T-cell (primary cell): ENCODE measurements at regions not wholly inside any gene's neighbourhood (a gene's known extent, or its start where the extent isn't known, plus 50 kb on each side); places are given as distances from the start of the nearest gene placed in this dataset.
"Not testable (repeated sequence)": the region's sequence is repeated elsewhere in the genome, so short reads cannot be mapped to it uniquely, and the experiment has no call there.

Experiments
- ATAC-seq, 4 experiments: fragments of 200-7000 bp in 3 of 4; fragments of 150-1000 bp in 1 of 4; cut with Tn5 transposase; replicated peaks in 1 of 4; 1 replicate in 3 of 4; 2 replicates in 1 of 4; pipeline ENCODE4 v1.10.0; 2021; ENCODE audit warnings: moderate library complexity in 3 of 4, mild to moderate bottlenecking in 2 of 4, moderate number of reproducible peaks in 1 of 4
- CTCF ChIA-PET, 2 donors: fragments of 300-600 bp; sonication (Branson Sonifier 250); formaldehyde crosslinking; loops; one replicate each; lab custom pipeline; 2022; ENCODE audit warnings: antibody characterized with exemption in 2 of 2; lab: Charles Lee
- POLR2A ChIA-PET, 2 donors: fragments of 300-600 bp; sonication (Branson Sonifier 250); formaldehyde crosslinking; loops; one replicate each; lab custom pipeline; 2022; ENCODE audit warnings: antibody characterized with exemption in 2 of 2; lab: Charles Lee
- DNase-seq, 35 experiments: peaks; one replicate each; pipeline versions ENCODE4 v3.0.0 to v3.0.0-alpha.2; 2013 to 2023
- H3K27ac ChIP-seq: one replicate; pipeline ENCODE4 v1.5.1; 2013; ENCODE audit warnings: low read length
- H3K27me3 ChIP-seq, 2 experiments: replicated peaks in 1 of 2; 1 replicate in 1 of 2; 2 replicates in 1 of 2; pipeline versions ENCODE4 v1.6.1 to v1.7.0; 2013; ENCODE audit warnings: low read length in 1 of 2, mixed read lengths in 1 of 2; ENCODE audit not compliant: control insufficient read depth in 2 of 2, insufficient read depth in 2 of 2; ENCODE audit errors: extremely low read depth in 1 of 2
- H3K36me3 ChIP-seq, 2 donors: 1 replicate in 1 of 2; 2 replicates in 1 of 2; pipeline versions ENCODE4 v1.6.1 to v1.7.0; 2013; ENCODE audit warnings: low read length in 1 of 2; ENCODE audit not compliant: control insufficient read depth in 2 of 2, insufficient read depth in 1 of 2; ENCODE audit errors: extremely low read depth in 1 of 2
- H3K4me1 ChIP-seq, 2 experiments: 1 replicate in 1 of 2; 2 replicates in 1 of 2; pipeline versions ENCODE4 v1.6.1 to v1.7.0; 2013; ENCODE audit warnings: low read length in 2 of 2, mixed read lengths in 1 of 2; ENCODE audit not compliant: insufficient read depth in 2 of 2, control insufficient read depth in 1 of 2; ENCODE audit errors: extremely low read depth in 1 of 2
- H3K4me3 ChIP-seq, 2 donors: 1 replicate in 1 of 2; 2 replicates in 1 of 2; pipeline versions ENCODE4 v1.5.1 to v1.7.0; 2013; ENCODE audit warnings: mild to moderate bottlenecking in 2 of 2, low read length in 1 of 2, moderate library complexity in 1 of 2; ENCODE audit not compliant: control insufficient read depth in 1 of 2; ENCODE audit errors: extremely low read depth in 1 of 2
- H3K9me3 ChIP-seq: 2 replicates; pipeline ENCODE4 v1.7.0; 2013
- H3K27ac Mint-ChIP-seq, 2 donors: one replicate each; pipeline ENCODE4 v1.8.0; 2020 to 2021; ENCODE audit warnings: mild to moderate bottlenecking in 2 of 2, mixed read lengths in 2 of 2
- H3K27me3 Mint-ChIP-seq, 2 donors: one replicate each; pipeline ENCODE4 v1.8.0; 2021 to 2022; ENCODE audit warnings: mixed read lengths in 2 of 2
- H3K36me3 Mint-ChIP-seq: one replicate; pipeline ENCODE4 v1.8.0; 2021; ENCODE audit warnings: mixed read lengths
- H3K4me1 Mint-ChIP-seq, 3 donors: one replicate each; pipeline ENCODE4 v1.8.0; 2020 to 2022; ENCODE audit warnings: mixed read lengths in 3 of 3, mild to moderate bottlenecking in 1 of 3
- H3K4me3 Mint-ChIP-seq, 3 donors: one replicate each; pipeline ENCODE4 v1.8.0; 2020 to 2022; ENCODE audit warnings: mild to moderate bottlenecking in 3 of 3, mixed read lengths in 3 of 3, moderate library complexity in 3 of 3
- H3K9me3 Mint-ChIP-seq, 3 donors: one replicate each; pipeline ENCODE4 v1.8.0; 2020 to 2022; ENCODE audit warnings: mixed read lengths in 3 of 3
- WGBS: methylation state at CpG from one replicate; pipeline ENCODE4 v1.1.5; 2013; ENCODE audit warnings: missing lambda C conversion rate; ENCODE audit not compliant: insufficient coverage; 5-methylcytosine and 5-hydroxymethylcytosine counted together

DNA sequence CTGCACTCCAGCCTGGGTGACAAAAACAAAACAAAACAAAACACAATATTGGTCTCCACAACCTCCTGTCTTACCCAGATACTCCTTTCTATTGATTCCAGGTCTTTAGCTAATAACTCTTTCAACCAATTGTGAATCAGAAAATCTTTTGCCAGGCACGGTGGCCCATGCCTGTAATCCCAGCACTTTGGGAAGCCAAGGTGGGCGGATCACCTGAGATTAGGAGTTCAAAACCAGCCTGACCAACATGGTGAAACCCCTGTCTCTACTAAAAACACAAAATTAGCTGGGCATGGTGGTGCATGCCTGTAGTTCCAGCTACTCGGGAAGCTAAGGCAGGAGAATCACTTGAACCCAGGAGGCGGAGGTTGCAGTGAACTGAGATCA, 88.5 kb upstream of the METTL9 start:
- H3K9me3 Mint-ChIP-seq, H3K27me3 Mint-ChIP-seq, H3K27ac ChIP-seq, H3K27me3 ChIP-seq, H3K9me3 ChIP-seq, POLR2A ChIA-PET, CTCF ChIA-PET, H3K4me3 Mint-ChIP-seq, ATAC-seq, H3K36me3 ChIP-seq, H3K4me3 ChIP-seq: not testable (repeated sequence)
- H3K36me3 Mint-ChIP-seq = peaks cover 12% of the 10 kb centered on the region
- peaks cover 82 to 87% (median 82%) of the 10 kb centered on the region in 3 donors for H3K4me1 Mint-ChIP-seq
- WGBS = 92% methylated on average over 2 of the region's 4 CpGs
- peak overlapping the region in 1 of 2 donors; percentile 83 for H3K27ac Mint-ChIP-seq
- DNase-seq = peak in 1 of 35 experiments; percentile 1
- peaks cover 6 to 72% of the 10 kb centered on the region in 2 experiments for H3K4me1 ChIP-seq

DNA sequence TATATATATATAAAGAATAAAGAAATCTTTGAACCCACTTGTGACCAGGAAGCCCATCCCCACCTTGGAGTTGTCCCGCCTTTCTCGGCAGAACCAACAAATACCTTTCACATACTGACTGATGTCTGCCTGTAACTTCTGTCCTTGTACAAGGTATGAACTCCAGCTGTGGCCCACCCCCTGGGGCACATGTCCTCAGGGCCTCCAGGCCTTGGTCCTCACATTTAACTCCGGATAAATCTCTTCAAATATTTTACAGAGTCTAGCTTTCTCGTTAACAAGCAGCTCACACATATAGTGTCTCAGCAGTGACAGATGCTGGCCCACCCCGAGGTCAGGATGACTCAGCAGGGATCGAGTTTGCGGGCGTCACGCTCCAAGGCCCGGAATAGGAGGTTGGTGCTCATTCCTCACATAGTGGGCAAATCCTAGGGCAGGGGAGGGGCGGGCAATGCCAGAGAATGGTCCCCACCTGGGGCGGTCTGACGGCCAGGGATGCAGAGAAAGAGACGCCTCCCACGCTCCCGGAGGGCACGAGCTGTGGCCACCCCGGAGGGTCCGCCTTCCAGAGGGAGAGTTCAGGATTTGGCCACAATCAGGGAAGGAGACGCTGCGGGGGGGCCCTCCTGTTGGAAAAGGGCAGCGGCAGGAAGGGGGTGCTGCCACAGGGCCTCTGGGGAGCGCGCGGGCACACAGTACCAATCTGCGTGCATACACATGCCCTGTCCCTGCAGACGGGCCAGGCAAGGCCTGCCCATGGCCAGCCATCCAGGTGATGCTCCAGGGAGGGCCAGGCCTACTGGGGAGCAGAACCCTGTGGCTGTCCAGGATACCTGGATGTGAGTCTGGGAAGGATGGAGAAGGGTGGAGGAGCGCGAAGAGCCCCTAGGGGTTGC, 87.8 kb upstream of the METTL9 start:
- peaks cover 3 to 70% of the 10 kb centered on the region in 2 experiments for H3K4me1 ChIP-seq
- CTCF ChIA-PET = not testable (repeated sequence)

GRCh38 chr16:21512280-21513192, 86.8 kb upstream of the METTL9 start:
- H3K27me3 Mint-ChIP-seq, H3K9me3 ChIP-seq, ATAC-seq, H3K9me3 Mint-ChIP-seq, H3K36me3 ChIP-seq, CTCF ChIA-PET, H3K4me3 ChIP-seq, H3K4me3 Mint-ChIP-seq, H3K27me3 ChIP-seq, H3K27ac ChIP-seq: not testable (repeated sequence)
- peak overlapping the region in 1 of 2 donors; percentile 79 for H3K27ac Mint-ChIP-seq
- peaks cover 14% of the 10 kb centered on the region for H3K36me3 Mint-ChIP-seq
- peaks cover 74 to 85% (median 76%) of the 10 kb centered on the region in 3 donors for H3K4me1 Mint-ChIP-seq
- POLR2A ChIA-PET = interaction anchor here in 1 of 2 donors (0.6 kb wide), 1 partner anchor 145 kb away, joined by 4 read pairs; no protein-coding TSS in a partner anchor
- H3K4me1 ChIP-seq = peaks cover 2 to 67% of the 10 kb centered on the region in 2 experiments
- WGBS = 93% methylated on average over 13 of the region's 20 CpGs
- peak in 2 of 35 experiments; percentile 2 for DNase-seq

More for the DNA sequence above, 87.8 kb upstream of the METTL9 start:
- H3K36me3 ChIP-seq, H3K27me3 ChIP-seq, H3K27me3 Mint-ChIP-seq, H3K27ac ChIP-seq, H3K9me3 ChIP-seq, H3K9me3 Mint-ChIP-seq, POLR2A ChIA-PET, H3K4me3 ChIP-seq, ATAC-seq: not testable (repeated sequence)
- Mint-ChIP-seq H3K27ac (peak overlapping the region; percentile 59 to 79), H3K4me1 (peaks cover 79 to 88% (median 81%) of the 10 kb centered on the region in 3 donors), H3K4me3 (peak overlapping the region in 1 of 3 donors; percentile 20), H3K36me3 (peaks cover 14% of the 10 kb centered on the region)
- WGBS = 87% methylated on average over 26 of the region's 29 CpGs
- DNase-seq = peak in 3 of 35 experiments; percentile 1 to 16 (median 2)

- DNase-seq = peak in 2 of 35 experiments; percentile 0 to 1
- CTCF ChIA-PET, H3K27ac ChIP-seq, H3K36me3 ChIP-seq, H3K9me3 ChIP-seq, H3K27me3 ChIP-seq, POLR2A ChIA-PET, H3K4me3 ChIP-seq, ATAC-seq, H3K27me3 Mint-ChIP-seq, H3K4me3 Mint-ChIP-seq, H3K9me3 Mint-ChIP-seq: not testable (repeated sequence)
- H3K36me3 Mint-ChIP-seq = peaks cover 14% of the 10 kb centered on the region
- peaks cover 73 to 83% (median 74%) of the 10 kb centered on the region in 3 donors for H3K4me1 Mint-ChIP-seq
- peak overlapping the region in 1 of 2 donors; percentile 48 for H3K27ac Mint-ChIP-seq
- peaks cover 6 to 65% of the 10 kb centered on the region in 2 experiments for H3K4me1 ChIP-seq
- WGBS = 81% methylated on average over 8 of the region's 9 CpGs
These were observed 86.0 kb upstream of the METTL9 start for GRCh38 chr16:21513337-21513741.

DNA sequence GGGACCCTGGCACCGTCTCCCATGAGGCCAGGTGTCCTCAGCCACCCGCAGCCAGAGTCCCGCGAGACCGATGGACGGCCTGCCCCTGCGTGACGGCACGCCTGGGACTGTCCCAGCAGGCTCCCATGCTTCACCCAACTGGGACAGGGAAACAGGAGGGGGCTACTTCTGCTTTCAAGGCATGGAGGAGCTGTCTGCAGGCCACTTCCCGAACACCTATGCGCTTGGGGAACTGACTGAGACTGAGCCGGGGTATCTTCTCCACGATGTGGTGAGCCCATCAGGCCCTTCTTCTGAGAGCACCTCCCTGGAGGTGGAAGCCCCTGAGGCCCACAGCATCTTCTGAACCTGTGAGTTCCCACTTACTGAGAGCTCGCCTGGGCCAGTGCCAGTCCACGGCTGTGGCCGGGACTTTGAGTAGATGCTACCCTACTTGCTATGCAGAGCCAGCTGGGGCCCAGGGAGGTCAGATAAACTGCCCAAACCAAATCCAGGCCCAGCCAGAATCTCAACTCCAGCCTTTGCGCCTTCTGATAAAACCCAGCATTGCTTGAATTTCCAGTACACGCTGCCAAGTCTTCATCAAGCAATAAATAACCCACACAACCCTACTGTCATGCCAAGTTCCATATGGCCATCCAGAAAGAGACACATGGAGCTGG, 85.4 kb upstream of the METTL9 start:
- not testable (repeated sequence) for H3K27me3 ChIP-seq
- WGBS = 89% methylated on average over 17 of the region's 18 CpGs
- H3K4me1 ChIP-seq = peaks cover 6 to 61% of the 10 kb centered on the region in 2 experiments

GRCh38 chr16:21514474-21514840, 84.9 kb upstream of the METTL9 start:
- Mint-ChIP-seq H3K36me3 (peaks cover 10% of the 10 kb centered on the region), H3K27ac (peak overlapping the region; percentile 56 to 78), H3K4me1 (peaks cover 67 to 77% (median 74%) of the 10 kb centered on the region in 3 donors)
- POLR2A ChIA-PET, H3K36me3 ChIP-seq, H3K27me3 ChIP-seq, H3K4me3 Mint-ChIP-seq, H3K27me3 Mint-ChIP-seq, H3K4me3 ChIP-seq, CTCF ChIA-PET, H3K9me3 Mint-ChIP-seq, H3K27ac ChIP-seq, H3K9me3 ChIP-seq, DNase-seq, ATAC-seq: not testable (repeated sequence)
- 82% methylated on average over 6 of the region's 14 CpGs for WGBS
- H3K4me1 ChIP-seq = peaks cover 6 to 58% of the 10 kb centered on the region in 2 experiments

More for the DNA sequence above, 85.4 kb upstream of the METTL9 start:
- DNase-seq = peak in 1 of 35 experiments; percentile 2
- H3K9me3 Mint-ChIP-seq, H3K9me3 ChIP-seq, CTCF ChIA-PET, H3K4me3 ChIP-seq, H3K27ac ChIP-seq, POLR2A ChIA-PET, H3K27me3 Mint-ChIP-seq, ATAC-seq, H3K36me3 ChIP-seq, H3K4me3 Mint-ChIP-seq: not testable (repeated sequence)
- peak overlapping the region; percentile 56 to 78 for H3K27ac Mint-ChIP-seq
- peaks cover 13% of the 10 kb centered on the region for H3K36me3 Mint-ChIP-seq
- H3K4me1 Mint-ChIP-seq = peaks cover 70 to 79% (median 74%) of the 10 kb centered on the region in 3 donors
